ENCODE measurements at regions not wholly inside any gene's neighbourhood (a gene's known extent, or its start where the extent isn't known, plus 50 kb on each side); places are given as distances from the start of the nearest gene placed in this dataset.

DNA sequence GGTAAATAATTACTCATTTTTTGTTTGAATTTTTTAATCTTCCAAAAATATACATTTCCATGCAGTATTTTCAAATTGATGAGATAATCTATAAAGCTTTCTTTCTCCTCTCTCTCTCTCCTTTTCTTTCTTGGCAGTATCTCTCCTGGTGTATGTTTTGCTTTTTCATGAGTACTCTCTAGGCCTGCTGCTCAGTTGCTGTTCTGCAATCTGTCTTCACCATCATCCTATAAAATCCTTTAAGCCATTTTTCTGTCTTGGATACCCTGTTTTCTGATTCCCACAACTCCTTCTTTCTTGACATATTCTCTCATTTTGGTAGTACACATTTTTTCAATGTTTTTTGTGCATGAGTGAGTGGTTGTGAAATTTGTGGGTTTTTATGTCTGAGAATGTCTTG, 1558.1 kb upstream of the LRRTM3 start:
- TF ChIP-seq CTCF (IDR thresholded peaks at IDR 0.05; ENCODE audit: low read length) (no peak), EZH2 (IDR thresholded peaks at IDR 0.05; ENCODE audit: borderline replicate concordance, low read length) (no peak)
